ENCODE measurements at regions not wholly inside any gene's neighbourhood (a gene's known extent, or its start where the extent isn't known, plus 50 kb on each side); places are given as distances from the start of the nearest gene placed in this dataset.

DNA sequence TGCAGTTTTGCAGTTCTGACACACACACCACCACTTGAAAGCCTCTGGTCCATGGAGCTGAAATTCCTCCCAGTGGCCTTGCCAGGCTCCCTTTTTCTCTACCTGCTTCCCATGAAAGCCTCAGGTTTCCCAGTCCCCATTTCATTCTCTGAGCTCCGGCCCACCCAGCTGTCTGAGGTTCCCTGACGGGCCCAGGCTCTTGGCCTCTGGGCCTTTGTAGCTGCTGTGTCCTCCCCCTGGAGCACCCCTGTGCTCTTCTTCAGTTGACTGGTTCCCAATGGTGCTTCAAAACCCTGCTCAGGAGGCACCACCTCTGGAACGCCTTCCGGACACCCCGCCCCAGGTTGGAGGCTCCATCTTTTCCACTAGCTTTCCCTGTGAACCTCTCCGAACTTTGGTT, 155.9 kb upstream of the SHB start:
- DNase-seq, result no peak

DNA sequence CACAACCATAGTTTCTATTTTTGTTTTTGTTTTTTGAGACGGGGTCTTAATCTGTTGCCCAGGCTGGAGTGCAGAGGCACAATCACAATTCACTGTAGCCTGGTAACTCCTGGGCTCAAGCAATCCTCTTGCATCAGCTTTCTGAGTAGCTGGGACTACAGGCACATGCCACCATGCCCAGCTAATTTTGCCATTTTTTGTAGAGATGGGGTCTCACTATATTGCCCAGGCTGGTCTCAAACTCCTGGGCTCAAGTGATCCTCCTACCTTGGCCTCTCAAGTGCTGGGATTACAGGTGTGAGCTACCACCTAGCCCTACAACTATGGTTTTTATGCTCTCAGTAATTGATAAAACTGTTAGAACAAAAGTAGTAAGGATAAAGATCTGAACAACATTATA, 147.5 kb upstream of the SHB start:
- DNase-seq, result no peak

DNA sequence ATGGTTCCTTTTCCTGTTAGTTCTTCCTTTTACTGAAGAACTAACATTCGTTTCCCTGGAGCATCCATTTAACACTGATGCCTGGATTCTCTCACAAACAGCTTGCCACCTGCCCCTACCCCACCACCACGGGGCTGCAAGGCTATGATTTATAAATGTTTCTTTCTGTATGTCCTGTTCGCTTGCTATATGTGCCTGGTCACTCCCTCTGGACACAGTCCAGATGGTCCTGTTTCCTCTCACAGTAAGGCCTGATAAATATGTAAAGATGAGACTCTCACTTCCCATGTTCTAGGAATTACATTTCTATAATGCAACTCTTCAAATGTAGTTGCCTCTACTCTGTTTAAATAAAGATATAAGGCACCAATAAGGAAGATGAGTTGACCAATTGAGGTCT, 146.4 kb upstream of the SHB start:
- DNase-seq, result no peak

DNA sequence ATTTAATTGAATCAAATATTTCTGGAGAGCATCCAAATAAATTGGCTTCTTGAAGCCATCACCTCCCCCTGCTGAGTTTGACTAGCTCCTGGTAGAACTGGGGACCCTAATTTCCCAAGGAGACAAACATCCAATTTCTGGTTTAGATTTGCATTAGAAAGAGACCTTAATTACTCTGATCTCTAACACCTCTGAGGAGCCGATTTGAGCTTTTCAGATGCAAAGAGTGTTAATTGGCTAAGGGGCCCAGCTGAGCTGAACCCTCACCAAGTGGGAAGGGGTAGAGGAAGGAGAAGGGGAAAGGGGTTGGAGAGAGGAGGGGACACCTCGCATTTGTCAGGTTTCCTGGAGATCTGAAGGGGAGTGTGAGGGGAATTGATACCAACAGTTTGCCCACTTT, 145.4 kb upstream of the SHB start:
- DNase-seq, result no peak

DNA sequence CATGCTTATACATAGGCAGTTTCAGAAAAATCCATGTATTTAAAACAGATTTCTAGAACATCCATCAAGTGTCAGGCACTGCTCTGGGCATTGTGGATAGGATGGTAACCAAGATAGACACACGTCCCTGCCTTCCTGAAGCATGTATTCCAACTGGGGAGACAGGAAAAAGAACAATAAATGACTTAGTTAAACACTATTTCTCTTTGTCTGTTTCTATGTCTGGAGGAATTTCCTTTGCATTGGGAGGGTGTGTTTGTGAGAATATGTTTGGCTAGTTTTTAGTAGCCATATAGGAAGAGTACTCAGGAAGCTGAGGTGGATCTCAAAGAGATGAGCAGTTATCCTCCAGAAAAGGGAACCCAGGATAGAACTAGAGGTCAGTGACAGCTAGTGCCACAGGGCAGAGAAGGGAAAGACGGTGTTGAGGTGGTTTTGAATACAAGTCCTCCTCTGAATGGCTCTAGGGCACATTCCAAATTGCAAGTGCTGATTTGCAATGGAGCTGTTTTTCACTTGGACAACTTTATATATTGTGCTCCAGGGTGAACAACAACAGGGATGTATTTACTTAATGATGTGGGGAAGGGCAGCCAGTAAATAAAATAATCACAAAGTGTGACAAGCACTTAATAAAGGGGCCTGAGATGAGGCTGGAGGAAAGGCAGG, 144.7 kb upstream of the SHB start:
- no peak for DNase-seq

DNA sequence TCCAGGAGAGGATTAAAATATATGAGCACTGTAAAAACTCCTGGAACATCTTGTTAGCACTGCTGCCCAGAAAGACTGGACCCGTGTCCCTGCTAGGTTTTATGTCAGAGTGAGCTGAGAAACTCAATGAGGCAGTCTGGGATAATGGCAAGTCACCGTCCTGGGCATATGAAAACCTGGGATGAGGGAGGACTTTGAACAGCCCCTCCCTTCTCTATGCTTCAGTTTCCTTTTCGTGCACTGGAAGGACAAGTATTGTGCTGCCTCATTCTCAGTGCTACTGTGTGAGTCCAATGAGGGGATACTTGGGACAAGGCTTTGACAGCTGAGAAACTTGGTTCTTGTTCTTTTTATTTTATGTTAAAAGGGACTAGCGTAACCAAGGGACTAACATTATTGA, 143.0 kb upstream of the SHB start:
- no peak for DNase-seq

DNA sequence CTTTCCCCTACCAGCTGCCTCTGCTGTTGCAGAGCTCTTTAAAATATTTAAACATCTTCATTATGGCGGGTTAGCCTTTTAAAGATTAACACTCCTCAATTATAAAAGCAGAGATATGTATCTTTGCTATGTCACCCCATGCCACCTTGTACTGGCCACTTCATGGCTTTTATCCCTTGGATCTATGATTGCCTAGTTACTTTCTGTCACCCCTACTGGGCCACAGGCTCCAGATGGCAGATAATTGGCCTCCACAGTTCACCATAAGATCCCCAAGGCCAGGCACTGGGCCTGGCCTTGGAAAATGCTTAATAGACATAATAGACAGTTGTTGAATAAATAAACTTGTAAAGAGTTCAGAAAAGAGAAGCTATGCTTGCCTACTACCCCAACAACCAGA, 142.0 kb upstream of the SHB start:
- no peak for DNase-seq

DNA sequence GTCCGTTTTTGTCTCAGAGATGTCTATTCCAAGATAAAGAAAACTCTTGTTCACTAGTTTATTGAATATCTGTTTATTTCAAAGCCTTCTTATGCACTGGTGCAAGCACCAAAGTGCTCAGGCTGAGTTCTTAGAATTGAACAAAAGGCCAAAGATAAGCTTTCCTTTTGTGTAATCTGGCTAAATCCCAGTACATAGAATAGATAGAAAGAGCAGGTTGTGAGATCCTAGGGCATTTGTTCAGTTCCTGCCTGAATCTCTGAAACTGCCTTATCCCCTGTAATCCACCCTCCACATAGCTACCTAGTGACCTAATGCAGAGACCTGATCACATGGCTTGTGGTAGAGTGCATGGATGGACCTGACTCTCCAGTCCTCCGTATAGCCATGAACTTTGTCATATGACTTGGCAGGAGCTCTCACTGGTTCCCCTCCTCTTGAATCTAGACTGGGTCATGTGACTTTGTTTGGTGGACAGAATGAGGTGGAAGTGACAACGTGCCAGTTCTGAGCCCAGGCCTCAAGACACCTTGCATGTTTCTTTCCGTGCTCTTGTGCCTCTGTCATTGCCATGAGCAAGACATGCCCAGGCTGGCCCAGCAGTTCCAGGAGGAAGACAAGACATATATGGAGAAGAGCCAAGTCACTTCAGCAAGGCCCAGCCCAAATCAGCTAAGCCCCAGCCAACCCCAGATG, 139.3 kb upstream of the SHB start:
- DNase-seq, result no peak

DNA sequence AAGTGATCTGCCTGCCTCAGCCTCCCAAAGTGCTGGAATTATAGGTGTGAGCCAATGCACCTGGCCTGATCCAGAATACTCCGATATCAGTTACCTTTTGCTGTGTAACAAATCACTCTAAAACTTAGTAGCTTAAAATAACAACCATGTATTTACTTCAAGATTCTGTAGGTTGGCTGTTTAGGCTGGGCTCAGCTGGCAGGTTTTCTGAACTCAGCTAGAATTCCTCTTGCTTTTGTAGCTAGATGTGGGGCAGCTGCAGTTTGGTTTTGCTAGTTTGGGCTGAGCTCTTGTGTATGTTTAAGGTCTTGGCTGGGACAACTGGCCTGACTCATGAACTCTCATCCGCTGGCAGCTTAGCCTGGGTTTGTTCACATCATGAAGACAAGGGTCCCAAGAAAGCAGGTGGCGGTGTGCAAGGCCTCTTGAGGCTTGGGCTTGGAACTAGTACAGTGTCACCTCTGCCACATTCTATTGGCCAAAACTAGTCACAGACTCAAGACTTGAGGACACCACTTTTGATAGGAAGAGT, 138.3 kb upstream of the SHB start:
- DNase-seq, result no peak

DNA sequence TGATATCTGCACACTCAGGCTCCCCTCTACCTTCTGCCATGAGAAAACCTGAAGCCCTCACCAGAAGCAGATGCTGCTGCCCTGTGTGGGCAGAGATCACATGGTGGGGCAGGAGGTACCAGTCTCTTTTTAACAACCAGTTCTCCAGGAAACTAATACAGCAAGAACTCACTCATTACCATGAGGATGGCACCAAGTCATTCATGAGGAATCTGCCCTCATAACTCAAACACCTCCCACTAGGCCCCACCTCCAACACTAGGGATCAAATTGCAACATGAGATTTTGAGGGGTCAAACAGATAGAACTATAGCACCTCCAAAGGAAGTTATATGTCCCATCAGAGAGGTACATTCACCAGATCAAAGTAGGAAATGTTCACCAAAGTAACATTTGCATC, 136.3 kb upstream of the SHB start:
- no peak for DNase-seq

DNA sequence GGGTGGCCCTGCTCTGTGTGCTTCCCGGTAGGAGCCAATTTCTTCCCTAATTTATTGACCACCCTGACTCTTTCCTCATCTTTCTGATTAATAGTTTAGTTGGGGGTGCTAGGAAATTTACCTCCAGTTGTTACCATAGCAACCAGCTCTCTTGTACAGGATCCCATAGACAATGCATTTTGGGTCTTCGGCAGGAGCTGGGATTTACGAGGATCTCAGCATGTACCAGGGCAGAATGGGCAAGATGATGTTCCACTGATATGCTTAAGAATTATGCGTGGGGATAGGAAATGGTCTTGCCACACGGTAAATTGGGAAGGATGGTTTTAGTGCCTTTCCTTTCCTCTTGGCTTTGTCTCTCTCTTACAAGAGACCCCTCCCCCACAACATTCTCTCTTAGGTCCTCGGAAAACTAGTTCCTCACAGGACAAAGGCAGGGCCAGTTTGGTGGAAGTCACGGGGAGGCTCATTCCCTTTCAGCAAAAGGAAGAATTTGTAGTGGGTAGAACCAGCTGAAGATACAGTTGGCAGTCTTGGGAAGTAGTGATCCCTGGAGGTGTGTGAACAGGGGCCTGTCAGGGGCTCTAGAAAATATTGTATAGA, 133.4 kb upstream of the SHB start:
- DNase-seq, result no peak

DNA sequence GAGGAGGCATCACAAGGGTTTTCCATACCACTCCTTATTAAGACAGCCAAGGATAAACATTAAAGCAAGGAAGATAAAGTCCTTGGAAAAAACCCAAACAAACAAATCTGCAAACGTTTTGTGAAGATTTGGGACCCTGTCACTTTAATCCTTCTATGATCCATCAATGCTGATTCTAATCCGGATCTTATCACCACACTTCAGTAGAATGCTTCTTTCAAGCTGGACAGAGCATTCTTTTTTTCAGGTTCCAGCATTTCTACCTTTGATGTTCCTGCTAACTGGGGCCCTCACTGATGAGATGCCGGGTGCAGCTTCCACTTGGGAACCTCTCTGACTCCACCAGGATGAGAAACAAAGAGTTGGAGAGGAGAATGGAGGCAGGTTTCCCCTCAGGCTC, 132.8 kb upstream of the SHB start:
- DNase-seq, result no peak

DNA sequence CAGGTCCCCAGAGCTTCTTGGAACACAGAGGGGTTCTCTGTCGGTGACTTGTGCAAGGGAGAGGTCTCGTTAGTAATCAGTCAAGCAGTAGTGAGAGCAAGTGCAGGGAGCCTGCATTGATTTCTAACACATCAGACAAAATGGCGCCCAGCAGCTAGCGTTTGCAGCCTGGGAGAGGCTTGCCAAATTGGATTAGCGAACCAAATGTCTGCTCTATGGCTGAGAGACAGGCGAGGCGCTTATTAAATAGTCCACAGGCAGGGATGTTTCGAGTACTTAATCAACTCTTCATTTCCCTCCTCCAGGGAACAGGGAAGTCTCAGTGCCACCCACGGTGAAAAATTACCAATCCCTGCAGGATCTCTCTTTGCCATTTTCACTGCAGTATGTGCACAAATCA, 131.4 kb upstream of the SHB start:
- no peak for DNase-seq

DNA sequence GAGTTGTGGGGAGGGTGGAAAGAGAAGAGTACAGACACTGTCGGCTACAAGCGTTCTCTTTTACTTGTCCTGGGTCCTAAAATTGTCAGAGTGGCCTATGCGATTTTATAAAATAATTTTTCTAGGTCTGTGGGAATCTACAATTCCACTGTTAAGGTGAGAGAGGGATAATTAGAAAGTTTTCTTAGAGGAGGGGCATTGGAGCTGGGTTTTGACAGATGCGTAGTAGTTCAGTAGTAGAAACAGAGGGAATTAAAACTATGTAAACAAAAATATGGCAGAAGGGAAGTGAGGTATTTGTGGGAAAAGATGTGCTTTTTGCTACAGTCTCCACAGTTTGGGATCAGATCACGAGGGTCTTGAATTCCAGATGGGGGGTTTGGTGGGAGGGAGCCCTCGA, 129.1 kb upstream of the SHB start:
- DNase-seq, result no peak

DNA sequence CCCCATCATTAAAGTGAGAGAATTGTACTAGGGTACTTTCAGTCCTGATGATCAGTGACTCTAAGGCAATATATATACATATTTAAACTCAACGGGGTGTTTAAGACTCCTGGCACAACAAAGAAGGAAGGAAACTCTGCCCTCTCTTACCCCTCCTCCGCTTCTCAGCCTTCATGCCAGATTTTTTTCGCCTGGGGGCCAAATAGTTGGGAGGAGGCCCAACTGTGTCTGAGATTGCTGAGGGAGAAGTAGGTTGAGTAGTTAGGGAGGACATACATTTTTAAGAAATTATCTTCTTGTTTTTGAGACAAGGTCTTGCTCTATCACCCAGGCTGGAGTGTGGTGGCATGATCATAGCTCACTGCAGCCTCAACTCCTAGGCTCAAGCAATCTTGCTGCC, 127.7 kb upstream of the SHB start:
- no peak for DNase-seq

DNA sequence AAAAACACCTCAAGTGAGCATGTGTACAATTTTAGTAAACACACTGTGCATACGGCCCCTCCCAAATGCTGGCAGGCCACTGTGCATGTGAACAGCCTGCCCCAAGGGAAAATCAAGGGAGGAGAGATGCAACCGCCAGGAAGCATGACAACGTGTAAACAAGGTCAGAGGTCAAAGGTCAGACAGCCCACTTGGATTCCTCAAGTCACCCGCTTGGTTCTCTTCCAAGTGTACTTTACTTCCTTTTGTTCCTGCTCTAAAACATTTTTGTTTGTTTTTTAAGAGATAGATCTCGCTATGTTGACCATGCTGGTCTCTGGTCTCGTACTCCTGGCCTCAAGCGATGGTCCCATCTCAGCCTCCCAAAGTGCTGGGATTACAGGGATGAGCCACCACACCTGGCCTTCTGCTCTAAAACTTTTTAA, 126.7 kb upstream of the SHB start:
- DNase-seq, result no peak

DNA sequence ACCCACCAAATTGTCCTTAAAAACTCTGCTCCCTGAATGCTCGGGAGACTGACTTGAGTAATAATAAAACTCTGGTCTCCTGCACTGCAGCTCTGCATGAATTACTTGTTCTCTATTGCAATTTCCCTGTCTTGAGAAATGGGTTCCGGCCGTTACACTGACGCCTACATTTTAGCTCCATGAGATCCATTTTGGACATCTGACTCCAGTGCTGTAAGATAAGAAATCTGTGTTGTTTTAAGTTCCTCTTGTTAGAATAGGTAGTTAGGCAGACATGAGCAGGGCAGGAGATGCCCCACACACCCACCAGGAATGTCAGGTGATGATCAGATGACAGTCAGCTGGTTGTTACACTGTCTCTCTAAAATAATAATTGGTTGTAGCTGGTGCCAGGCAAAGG, 125.8 kb upstream of the SHB start:
- no peak for DNase-seq

DNA sequence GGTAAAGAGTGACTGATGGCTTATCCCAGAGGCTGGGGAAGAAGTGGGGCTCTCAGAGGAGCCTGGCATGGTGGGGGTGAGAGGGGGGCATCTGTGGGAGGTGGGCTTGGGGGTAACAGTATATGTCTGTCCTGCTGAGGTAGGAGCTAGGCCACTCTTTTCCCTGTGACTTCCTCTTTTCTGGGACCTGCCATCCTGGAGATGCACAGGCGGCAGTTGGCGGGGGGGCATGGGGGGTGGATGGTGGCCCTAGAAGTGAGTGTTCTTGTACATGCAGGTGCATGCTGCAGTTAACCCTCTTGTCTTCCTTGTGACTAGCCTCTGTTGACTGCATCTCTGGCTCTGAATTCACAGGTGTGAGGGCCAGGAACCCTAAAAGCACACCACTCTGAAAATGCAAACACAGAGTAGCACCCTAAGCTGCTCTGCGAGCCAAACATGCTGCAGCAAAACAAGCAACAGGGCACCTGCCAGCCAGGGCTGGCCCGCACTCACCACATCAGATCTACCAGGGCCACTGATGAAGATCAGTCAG, 123.8 kb upstream of the SHB start:
- no peak for DNase-seq

DNA sequence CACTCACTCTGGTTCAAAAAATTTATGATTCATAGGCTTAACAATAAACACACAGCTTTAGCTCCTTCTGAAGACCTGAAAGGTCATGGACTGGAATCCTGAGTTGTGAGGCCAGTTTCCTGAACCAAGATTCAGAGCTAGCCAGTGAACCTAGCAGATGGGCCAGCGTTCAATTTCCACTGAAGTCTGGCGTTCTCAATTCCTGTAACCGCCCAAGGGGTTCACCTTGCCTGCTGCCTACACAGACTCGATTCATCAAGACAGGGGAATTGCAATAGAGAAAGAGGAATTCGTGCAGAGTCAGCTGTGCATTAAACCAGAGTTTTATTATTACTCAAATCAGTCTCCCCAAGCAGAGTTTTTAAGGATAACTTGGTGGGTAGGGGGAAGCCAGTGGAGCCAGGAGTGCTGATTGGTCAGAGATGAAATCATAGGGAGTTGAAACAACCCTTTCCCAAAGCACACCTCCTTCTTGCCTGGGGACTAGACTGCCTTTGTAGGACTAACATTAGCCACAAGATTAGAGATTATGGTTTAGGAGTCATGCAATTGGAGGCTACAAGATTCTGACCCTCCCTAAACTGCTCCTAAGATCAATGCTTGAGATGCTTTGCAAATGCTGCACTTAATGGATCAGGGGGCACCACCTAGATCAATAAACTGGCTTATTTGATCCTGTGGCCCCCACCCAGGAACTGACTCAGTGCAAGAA, 117.5 kb upstream of the SHB start:
- no peak for DNase-seq

DNA sequence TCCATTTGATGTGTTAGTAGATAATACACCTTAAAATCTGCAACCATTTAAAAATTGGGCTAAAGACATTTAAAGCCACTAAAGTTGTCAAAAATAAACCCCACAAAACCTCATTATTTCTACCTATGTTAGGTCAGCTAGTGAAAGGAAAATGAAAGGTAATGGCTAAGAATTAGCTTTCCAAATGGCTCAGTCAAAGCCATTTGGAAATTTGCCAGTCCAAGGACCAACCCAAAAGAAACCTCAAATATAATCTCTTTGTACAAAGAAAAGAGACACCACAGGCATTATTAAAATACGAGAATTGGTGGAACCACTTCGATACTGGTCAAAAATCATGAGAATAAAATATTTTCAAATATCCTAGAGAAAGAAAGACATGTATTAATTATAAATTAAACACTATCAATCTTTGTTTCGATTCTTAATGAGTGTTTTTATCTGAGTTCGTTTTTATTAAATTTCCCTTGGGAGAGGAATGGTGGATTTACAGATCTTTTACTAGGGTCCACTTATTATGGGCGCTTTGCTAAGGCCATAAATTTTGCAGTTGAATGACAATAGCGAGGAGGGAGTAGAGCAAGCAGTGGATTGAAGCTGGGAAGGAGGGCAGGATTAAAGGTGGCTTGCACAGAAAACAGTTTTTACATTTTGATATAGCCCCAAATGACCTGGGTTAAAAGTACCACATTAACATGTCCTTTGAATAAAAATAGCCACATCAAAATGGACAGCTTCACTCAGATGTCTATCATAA, 116.8 kb upstream of the SHB start:
- no peak for DNase-seq

DNA sequence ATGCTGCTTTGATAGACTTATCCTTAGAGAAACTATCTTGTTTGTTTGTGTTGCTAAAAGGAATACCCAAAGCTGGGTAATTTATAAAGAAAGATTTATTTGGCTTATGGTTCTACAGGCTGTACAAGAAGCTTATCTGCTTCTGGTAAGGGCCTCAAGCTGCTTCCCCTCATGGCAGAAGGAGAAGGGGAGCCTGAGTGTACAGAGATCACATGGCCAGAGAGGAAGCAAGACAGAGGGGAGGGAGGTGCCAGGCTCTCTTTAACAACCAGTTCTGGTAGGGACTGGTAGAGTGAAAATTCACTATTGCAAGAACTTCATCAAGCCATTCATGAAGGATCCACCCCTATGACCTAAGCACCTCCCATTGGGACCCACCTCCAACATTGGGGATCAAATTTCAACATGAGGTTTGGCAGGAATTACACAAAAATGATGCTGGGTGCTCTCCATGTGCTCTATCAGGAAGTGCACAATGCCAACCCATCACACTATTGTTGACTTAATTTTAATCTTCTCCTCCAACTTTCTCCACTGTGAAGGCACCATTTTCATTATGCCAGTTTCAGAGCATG, 115.1 kb upstream of the SHB start:
- DNase-seq, result no peak

DNA sequence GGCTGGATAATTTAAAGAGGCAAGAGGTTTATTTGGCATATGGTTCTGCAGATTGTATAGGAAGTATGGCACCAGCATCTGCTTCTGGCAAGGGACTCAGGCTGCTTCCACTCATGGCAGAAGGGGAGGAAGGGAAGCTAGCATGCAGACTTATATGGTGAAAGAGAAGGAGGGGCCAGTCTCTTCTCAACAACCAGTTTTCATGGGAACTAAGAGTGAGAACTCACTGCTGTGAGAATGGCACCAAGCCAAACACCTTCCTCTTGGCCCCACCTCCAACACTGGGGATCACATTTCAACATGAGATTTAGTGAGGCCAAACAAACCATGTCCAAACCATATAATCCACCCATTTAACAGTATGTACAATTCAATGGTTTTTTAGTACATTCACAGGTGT, 113.3 kb upstream of the SHB start:
- DNase-seq, result no peak

Data from hippocampal formation (tissue), 2 donors.